AG08396 (cell line): ENCODE measurements at regions not wholly inside any gene's neighbourhood (a gene's known extent, or its start where the extent isn't known, plus 50 kb on each side); places are given as distances from the start of the nearest gene placed in this dataset.
"Not testable (repeated sequence)": the region's sequence is repeated elsewhere in the genome, so short reads cannot be mapped to it uniquely, and the experiment has no call there.

Experiments
- DNase-seq: peaks from one replicate; pipeline ENCODE4 v3.0.0; 2012; ENCODE audit warnings: low spot score, mixed read lengths

DNA sequence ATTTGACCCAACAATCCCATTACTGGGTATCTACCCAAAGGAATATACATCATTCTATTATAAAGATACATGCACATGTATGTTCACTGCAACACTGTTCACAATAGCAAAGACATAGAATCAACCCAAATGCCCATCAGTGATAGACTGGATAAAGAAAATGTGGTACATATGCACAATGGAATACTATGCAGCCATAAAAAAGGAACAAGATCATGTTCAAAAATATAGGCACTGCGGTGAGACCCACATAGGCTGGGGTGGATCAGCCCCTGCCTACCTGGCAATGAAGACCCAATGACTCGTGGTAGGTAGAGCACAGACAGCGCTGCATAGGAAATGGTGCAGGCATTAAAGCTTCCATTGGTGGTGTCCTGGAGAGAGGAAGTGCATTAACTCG is 88.6 kb upstream of the NFIL3 start:
- not testable (repeated sequence) for DNase-seq

DNA sequence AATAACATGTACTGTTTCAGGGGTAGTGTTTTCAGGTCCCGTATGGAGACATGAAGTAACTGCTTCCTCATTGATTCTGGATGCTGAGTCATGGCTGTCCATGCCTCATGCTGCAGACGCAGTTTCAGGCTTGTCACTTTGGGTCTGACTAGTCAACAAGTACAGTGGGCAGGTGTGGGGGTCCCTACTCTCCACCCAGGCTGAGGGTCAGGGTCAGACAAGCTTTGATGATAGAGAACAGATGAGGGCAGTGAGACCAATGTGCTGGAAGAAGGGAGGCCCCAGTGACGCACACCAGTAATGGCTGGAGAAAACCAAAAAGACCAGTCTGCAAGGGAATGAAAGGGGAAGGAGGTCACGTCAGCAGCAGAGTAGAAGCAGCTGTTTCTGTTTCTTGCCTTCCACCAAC is 80.0 kb upstream of the NFIL3 start:
- DNase-seq = no peak

DNA sequence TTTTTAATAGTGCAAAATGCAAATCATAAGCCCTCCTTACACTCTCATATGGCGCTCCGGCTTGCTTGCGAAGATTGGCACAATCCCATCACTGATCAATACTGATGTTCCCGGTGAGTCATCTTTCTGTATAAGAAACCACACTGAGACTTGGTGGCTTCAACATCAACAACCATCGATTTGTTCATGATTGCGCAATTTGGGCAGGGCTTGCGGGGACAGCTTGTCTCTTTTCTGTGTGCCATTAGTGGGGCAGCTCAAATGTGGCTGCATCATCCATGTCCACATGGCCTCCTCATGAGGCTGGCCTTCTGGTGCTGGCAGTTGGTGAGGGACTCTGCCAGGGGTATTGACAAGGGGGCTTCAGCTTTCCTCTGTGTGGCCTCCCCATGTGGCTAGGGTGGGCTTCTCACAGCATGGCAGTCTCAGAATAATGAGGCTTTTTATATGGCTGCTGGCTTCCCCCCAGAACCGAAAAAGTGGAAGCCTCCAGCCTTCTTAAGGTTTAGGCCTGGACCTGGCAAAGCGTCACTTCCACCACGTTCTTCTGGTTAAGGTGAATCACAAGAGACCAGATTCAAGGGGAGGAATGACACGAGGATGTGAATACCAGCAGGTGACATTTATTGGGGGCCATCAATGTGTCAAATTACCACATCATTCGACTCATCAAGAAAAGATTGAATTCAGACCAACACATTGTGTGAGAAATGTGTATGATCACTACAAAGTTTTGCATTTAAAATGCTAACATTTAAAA is 79.5 kb upstream of the NFIL3 start:
- no peak for DNase-seq

DNA sequence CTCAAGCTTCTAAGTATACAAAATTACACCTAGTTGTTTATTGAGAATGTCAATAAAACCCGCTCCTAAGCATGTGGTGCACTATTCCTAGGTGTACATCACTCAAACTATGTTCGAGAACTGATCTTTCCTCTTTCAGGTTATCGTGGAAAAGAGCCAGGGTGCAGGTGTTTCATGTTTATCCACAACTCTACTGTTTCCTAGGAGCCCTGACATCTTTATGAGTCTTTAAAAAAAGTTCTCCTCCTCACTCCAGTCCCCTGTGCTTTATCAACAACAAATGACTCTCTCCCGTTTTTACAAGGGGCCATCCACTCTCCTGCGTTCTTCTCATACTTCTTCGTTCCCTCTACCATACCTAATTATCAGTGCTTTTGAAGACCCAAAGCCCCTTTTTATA is 78.8 kb upstream of the NFIL3 start:
- DNase-seq = no peak

DNA sequence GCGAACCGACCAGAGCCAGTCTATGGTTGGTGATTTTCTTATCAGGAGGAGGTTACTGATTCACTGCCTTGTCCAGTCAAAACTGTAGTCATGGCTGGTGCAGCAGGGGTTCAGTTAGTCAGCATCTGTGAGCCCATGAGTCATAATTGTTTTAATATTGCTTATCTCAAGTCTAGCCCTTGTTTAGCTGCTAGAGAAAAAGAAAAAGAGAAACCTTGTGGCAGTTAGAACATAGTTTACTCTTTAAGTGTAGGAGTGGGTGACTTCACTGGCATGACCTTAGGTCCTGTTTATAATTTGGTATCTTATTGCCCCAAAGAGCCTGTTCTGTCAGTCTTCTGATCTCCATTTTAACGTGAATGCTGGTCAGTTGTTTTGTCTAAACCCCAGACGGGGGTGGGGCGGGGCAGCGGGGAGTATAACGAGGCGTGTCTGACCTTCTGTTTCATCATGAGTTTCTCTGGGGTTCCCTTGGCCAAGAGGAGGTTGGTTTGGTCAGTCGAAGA is 76.9 kb upstream of the NFIL3 start:
- peak; percentile 61 for DNase-seq

DNA sequence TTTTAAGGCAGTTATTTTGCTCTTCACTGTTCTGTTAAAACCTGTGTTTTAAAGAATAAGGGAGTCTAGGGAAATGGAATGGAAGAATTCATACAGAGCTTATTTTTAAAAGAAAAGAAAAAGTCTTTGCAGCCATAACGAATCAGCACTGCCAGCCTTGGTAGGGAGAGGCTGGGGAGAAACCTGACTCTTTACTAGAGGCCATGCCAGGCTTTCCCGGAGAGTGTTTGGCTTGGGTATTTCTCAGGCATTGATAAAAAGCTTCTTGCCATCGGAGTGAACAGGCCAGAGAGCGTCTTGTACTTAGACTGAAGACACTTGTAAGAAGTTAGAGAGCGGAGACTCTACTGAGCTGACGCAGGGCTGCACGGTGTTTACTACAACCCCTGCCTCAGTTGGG is 72.7 kb upstream of the NFIL3 start:
- DNase-seq = no peak

DNA sequence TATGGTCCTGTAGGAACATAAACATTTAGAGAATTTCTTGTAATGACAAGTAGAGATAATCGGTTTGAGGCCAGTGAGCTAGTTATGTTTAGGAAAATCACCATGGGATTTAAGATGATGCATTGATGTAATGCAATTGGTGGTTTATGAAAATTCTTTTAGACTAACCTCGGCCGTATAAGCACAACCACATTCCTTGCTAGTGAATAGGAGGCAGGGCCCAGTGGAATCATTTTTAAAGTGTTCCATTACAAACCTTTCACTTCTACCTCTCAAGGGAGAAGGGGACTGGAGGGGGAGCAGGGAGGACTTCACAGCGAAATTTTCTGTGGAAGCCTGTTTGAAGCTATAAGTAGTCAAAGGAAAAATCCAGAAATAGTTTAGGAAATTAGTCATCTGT is 71.8 kb upstream of the NFIL3 start:
- peak; percentile 61 for DNase-seq

DNA sequence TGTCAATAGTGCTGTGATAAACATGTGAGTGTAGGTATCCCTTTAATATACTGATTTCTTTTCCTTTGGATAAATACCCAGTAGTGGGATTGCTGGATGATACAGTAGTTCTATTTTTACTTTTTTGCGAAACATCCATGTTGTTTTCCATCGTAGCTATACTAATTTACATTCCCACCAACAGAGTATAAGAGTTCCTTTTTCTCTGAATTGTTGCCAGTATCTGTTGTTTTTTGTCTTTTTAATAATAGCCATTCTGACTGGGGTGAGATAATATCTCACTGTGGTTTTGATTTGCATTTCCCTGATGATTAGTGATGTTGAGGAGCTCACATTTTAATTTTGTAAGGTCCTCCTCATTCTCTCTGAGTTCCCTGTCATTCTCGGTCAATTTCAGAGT is 71.1 kb upstream of the NFIL3 start:
- no peak for DNase-seq

DNA sequence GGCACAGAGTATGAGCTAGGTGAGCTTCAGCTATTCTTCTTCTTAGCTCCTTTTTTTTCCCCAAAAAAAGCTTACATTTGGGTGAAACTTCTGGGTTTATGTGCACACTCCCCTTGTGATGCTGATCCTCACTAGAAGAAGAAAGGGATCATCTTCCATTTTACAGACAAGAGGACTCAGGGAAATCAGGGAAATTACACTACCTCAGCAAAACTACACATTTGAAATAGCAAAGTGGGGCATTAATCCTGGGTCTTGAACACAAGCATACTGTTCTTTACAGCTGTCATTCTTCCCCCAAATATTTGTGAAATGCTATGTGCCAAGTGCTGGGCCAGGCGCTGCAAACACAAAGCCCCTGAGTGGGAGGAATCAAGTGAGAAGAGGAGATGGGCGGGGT is 68.6 kb upstream of the NFIL3 start:
- no peak for DNase-seq

DNA sequence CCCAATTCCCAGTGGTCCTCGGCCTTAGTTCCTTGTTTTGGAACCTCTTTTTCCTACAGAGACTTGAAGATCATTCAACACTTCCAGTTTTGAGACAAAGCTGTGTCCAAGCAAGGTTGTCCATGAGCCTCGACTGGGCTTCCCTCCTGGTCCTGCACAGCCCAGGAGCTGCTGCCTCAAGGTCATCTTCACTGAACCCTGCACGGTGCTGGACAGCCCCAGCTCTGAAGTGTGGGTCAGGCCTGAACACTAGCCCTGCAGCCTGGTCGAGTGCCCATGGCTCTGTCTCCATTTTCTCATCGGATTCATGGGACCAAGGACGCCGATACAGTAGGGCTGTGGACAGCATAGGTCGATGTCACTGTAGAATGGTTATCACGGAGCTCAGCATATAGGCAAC is 68.0 kb upstream of the NFIL3 start:
- DNase-seq = no peak

DNA sequence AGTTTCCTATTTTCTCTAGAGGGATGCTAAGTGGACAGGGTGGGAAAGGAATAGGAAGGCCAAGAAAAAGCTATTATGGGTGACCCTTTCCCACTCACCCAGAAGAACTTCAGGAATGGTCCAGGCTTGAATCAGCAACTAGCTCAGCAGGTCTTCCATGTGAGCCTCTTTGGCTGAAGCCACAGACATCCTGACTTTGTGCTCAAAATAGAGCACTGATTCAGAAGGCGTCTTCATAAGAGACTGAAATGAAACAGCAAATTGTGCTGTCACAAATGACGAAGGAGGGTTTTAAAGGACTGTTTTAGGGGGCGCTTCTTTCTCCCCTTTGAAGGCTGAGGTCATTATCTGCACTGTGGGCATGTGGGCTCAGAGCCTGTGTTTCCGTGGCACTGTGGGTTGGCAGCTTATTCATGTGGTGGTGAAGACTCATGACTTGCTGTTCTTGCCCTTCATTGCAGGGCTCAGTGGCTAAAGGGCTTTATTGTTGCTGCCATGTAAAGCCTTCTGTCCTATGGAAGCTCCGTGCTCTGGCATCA is 65.8 kb upstream of the NFIL3 start:
- peak; percentile 24 for DNase-seq

DNA sequence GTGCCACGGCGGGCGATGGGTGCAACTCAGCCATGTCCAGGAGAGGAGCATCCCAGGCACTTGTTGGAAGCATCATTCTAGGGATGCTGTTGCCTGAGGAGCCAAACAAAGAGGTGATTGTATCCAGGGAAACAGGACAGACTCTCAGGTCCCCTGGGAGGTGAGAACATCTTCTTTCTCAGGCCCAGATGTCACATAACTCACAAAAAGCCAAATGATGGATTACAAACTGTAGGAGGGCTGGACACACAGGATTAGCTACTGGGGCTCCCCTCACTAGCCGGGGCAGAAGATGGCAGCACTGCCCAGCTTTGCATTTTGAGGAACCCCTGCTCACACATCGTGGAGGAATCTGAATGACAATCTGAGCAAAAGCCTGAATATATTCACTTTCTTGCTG is 64.7 kb upstream of the NFIL3 start:
- no peak for DNase-seq

DNA sequence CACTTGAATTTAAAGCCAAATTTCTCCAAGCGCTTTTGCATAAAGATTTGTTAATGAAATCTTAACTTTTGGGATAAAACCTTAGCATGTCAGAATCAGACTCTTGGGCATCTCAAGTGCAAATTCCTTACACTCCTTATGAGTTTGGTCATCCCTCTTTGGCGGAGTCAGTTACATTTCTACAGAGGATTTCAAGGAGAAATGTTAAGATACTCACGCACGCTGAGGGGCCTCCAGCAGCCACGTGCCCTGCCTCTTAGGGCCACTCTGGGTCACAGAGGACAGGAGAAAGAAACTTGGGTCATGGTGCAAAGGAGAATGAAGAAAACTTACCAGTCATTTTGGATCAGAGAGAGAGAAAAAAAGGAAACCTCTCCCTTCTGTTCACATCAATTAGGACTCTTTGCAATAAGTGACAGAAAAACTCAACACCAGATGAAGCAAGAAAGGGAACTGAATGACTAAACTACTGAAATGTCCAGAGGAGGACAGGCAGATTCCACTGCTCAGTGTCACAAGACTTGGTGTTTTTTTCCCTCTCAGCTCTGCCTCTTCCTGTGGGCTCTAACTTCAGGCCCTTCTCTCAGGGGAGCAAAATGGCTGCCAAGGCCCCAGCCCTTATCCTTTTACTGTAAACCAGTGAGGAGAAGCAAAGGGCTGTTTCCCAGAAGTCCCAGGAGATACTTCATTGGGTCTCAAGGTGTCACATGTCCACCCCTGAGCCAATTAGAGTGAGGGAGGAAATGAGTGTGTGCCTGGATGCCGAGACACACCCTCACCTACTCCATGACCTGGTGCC is 63.3 kb upstream of the NFIL3 start:
- peak; percentile 35 for DNase-seq

DNA sequence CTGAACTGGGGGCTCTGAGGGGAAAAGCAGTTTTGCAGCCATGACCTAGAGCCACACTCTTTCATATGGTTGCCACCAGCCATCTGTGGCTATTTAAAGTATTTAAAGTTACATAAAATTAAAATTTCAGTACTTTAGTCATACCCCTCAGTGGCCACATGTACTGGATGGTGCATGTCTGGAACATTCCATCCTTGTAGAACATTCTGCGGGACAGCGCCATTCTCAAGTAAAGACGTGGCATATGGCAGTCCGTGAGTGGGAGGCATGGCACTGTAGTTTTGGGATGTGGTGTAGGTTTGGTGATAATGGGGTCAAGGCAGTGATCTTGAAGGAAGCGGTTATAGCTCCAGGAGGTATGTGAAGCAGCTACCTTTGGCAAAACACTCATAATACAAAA is 61.4 kb upstream of the NFIL3 start:
- no peak for DNase-seq

DNA sequence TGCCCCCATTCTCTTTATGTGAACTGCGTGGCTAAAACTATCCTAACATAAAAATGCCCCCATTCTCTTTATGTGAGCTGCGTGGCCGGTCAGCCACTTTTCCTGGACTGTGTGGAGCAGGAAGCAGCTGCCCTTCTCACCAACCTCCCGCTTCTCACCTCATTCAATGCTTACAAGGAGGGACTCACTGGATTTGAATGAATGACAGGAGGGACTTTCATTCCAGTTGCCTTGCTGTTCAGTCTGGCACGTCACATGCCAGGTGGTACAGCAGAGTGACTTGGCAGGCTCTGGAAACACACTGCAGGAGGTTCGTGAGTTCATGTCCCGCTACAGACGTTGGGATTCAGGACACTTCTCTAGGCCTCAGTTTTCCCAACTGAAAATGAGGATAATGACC is 60.2 kb upstream of the NFIL3 start:
- DNase-seq = no peak

DNA sequence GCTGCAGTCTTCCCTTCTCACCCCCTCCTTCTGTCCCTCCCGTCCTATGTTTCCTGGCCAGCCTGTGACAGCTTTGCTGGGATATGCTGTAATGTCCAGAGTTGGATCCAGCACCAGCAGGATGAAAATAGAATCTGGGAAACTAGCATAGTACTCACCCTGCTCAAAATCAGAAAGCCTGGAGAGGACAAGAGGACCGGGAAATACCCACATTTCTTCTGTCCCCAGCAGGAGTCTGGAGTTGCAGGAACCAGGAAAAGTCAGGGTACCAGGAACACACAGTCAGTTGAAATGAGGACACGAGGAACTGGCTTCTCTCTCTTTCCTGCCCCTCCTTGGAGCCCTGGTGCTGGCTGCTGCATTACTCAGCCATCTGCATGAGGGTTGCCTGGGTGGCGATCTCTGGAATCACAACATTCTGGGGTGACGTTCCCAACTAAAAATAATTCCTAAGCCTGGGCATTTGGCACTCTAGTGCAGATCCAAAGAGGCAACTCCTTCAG is 59.6 kb upstream of the NFIL3 start:
- DNase-seq = peak; percentile 65

DNA sequence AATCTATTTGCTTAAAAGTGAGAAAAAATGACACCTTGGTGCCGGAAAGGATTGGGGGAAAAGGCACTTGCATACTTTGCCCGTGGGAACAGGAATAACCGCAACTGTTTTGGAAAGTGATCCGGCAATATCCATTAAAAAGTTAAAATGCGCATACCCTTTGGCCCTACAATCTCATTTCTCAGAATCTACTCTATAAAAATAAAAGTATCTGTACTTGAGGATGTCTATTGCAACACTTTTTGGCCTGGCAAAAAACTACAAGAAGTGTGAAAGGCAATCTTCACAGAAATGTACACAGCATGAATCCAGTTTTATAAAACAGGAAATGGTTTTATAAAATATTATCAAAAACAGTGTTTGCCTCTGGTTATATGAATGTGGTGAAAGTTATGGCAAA is 58.3 kb upstream of the NFIL3 start:
- DNase-seq = no peak

DNA sequence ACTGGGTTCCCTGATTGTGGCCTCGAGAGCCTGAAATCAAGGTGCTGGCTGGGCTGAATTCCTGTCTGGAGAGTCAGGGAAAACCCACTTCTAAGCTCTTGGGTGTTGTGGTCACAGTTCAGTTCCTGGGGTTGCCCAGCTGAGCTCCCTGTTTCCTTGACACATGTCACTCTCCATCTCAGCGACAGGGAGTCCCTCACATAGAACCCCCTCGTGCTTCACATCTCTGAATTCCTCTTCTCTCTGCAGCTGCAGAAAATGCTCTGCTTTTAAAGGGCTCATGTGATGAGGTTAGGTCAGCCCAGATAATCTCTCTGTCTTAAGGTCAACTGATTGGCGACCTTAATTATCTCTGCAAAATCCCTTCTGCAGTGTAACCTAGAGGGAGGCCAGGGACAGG is 53.5 kb upstream of the NFIL3 start:
- no peak for DNase-seq

DNA sequence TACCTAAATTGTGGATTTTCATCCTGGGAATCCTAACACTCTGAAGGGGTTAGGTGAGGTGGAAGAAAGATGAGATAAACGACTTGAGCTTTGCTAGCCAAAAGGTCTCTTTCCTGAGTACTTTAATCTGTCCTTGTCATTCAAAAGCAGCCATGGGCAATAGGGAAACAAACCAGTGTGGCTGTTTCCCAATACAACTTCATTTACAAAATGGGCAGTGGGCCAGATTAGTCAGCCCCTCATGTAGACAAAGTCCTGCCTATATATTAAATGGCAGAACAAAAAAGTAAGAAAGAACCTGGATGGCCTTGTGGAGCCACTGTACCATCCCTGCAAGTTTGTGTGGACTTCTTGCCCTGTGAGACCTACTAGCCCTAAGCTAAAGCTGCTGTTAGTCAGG is 51.0 kb upstream of the NFIL3 start:
- DNase-seq = no peak
